HG03460 (cell line): ENCODE measurements at regions not wholly inside any gene's neighbourhood (a gene's known extent, or its start where the extent isn't known, plus 50 kb on each side); places are given as distances from the start of the nearest gene placed in this dataset.
A peak's percentile ranks its signal among the peaks of the same experiment; 100 is the strongest.

Experiments
- ATAC-seq: cut with Tn5 transposase; IDR thresholded peaks from one replicate; pipeline ENCODE4 v1.9.1; 2021; ENCODE audit not compliant: unreplicated experiment

DNA sequence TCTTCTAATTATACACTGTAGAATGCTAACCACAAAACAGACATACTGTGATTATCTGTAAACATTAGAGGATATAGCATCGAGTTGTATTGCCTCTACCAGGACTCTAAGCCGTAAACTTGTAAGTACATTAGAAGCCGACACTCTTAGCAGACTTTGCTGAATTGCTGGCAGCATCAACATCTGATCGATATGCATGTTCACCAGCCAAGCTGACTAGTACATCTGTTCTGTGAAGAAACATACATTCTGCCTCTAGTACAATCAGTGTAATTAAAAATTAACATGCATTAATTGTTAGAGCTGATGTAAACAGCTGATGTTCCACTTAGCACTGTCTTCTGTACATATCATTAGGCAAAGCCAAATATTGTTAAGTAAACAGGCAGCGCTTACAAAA, 502.2 kb downstream of the NR4A2 start:
- ATAC-seq, result no peak

DNA sequence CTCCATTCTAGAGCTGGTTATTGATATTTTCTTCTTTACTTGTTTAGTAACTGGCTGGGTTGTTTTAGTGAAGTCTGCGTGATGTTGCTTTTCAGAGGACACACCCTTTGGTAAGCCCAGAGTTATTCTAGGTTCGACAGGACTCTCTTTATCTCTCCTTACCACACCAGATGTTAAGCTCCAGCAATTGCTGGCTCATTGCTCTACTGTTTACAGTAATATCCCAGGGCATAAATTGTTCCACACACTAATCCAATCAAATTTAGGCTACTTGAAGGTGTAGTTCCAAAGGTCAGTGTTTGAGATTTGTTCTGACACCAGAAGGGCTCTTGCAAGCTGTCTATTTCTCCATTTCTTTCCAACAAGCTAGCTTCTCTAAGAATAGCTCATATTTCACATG, 506.6 kb downstream of the NR4A2 start:
- no peak for ATAC-seq

DNA sequence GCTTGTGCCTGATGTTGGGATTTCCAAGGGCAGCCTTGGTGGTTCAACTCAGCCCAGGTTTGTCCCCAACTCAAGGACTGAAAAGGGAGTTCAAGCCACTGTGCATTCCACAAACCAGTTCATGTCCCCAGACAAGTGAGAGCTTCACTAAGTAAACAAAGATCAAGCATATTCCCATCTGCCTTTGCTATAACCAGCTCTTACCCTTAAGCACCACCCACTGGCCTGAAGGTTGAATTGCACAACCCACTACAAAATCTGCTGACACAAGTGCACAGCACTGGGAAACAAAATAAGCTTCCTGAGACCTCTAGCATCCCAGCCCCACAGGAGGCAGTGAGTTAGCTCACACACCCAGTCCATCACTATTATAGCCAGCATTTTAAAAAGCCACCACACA, 516.7 kb downstream of the NR4A2 start:
- peak; percentile 85 for ATAC-seq

DNA sequence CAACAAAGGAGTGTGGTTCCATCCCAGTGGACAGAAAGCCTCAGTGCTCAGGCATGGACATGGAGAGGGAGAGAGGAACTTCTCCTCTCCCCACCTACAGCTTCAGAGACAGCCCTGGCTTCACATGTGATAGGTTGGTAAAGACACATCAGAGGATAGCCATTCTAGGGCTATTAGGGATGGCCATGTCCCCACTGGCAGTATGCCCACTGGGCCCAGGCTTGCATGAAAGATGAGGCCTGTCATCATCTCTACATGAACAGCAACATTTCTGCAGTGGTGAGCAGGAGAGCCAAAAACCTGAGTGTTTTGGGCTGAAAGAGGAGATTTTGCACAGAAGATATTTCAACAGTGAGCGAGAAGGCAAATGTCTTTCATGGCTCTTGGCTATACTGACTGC, 517.2 kb downstream of the NR4A2 start:
- peak; percentile 7 for ATAC-seq

DNA sequence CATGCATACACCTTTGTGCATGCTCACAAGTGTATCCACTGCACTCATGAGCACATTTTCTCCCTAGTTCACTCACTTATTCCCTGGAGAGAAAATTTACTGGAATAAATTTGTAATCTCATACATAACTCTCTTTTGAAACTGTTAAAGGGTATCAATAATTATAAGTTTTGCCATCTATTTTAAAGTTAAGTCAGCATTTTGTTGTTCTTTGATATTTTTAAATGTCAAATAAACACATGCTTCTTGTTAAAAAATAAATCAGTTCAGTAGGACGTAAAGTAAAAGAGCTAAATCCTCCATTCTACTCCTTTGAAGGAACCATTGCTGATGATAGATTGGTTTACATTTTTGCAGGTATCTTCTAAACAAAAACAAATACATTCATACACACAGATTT, 522.1 kb downstream of the NR4A2 start:
- ATAC-seq, result no peak

DNA sequence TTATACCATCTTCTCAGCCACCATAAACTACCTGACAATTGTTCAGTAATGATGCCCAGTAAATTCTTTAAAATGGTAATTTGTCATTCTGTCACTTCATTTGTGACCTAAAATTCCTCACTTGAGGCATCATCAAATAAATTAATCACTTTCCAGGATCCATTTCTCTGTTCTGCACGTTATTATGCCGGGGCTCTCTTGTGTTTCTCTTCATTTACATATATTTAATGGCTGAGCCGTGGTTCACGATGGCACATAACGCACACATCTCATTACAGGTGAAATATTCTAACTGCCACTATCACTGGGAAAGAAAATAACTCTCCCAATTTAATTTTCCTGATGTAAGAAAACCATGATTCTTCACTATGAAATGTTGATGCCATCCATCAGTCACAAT, 529.6 kb downstream of the NR4A2 start:
- ATAC-seq, result no peak

DNA sequence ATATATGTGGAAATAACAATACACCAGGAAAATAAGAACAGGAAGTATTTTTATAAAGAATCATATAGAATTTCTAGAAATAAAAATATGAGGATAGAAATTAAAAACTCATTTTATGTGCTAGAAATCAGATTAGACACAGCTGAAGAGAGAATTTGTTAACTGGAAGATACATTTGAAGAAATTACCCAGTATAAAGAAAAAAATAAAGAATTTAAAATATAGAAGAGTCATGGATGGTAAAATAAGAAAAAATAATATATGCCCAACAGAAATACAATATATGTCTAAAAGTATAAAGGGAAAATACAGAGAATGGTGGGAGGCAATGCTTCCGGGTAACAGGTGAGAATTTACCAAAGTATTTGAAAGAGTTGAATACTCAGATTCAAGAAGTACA, 539.9 kb downstream of the NR4A2 start:
- ATAC-seq, result no peak

DNA sequence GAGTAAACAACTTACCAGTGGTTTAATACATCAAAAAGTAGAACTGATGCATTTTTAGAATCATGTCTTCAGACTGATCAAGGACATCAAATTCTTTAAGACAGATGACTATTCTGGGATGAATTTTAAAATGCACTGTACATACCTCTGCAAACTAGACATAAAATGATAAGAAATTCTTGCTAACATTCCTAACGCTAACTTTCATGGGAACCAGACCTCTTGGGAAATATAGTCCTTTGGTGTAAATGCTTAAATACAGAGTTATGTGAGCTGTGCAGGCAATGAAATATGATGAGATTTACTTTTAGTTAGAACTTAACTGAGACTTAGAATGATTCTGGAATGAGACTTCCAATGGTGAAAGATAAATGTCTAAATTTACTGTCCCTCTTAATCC, 562.0 kb downstream of the NR4A2 start:
- no peak for ATAC-seq

DNA sequence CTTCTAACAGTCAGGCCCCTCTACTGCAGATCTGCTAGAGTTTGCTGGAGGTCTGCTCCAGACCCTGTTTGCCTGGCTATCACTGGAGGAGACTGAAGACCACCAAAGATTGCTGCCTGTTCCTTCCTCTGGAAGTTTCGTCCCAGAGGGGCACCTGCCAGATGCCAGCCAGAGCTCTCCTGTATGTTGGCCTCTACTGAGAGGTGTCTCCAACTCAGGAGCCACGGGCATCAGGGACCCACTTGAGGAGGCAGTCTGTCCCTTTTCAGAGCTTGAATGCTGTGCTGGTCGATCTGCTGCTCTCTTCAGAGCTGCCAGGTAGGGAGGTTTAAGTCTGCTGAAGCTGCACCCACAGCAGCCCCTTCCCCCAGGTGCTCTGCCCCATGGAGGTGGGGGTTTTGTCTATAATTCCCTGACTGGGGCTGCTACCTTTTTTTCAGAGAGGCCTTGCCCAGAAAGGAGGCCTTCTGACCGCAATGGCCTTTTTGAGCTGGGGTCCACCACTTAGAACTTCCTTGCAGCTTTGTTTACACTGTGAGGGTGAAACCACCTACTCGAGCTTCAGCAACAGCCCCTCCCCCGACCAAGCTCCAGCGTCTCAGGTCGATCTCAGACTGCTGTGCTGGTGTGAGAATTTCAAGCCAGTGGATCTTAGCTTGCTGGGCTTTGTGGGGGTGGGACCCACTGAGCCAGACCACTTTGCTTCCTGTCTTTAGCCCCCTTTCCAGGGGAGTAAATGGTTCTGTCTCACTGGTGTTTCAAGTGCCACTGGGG, 566.0 kb downstream of the NR4A2 start:
- no peak for ATAC-seq

DNA sequence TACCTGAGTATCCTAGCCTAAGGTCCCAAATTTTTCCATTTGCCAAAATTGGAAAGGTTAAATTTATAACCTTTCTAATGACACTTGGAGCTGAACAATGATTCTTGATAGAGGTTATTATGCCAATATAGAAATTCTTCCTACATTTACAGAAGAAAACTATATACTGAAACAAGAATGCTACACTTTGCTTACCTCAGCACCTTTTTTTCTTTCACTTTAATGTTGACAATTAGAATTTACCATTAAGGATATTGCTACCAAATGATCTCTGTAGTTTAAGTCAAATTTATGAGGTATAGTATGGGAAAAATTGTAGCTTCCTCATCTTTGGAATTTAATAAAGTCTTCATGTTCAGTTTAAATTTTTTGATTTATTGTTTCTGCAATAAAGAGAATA, 577.0 kb downstream of the NR4A2 start:
- ATAC-seq, result no peak

DNA sequence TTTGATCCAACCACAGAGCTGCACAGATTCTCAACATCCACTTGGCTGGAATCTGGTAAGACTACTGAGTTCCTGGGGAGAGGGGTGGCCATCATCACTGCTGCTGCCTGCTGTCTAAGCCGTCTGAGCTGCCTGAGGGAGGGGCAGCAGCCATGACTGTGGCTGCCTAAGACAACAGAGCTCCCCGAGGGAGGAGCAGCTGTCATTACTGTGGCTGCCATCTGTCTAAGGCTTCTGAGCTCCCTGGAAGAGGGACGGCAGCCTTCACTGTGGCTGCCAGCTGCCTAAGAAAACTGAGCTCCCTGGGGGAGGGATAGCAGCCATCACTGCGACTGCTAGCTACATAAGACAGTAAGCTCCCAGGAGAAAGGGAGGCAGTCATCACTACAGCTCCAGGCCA, 584.4 kb downstream of the NR4A2 start:
- no peak for ATAC-seq

DNA sequence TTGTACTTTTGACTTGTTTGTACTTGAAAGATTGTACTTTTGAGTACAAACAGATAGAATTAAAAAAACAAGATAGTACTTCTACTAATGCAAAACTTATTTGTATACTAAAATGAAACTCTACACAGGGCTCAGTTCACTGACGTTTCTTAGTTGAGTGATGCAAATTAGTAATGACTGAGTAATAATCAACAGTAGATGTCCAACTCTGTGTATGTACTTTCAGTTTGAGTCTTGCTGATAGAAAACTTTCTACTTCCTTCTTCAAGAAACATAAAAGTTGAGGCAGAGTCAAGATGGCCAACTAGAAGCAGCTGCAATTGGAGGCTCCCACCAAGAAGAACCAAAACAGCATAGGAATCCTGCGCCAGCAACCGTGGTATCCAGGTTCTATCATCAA, 585.0 kb downstream of the NR4A2 start:
- ATAC-seq, result peak; percentile 77

DNA sequence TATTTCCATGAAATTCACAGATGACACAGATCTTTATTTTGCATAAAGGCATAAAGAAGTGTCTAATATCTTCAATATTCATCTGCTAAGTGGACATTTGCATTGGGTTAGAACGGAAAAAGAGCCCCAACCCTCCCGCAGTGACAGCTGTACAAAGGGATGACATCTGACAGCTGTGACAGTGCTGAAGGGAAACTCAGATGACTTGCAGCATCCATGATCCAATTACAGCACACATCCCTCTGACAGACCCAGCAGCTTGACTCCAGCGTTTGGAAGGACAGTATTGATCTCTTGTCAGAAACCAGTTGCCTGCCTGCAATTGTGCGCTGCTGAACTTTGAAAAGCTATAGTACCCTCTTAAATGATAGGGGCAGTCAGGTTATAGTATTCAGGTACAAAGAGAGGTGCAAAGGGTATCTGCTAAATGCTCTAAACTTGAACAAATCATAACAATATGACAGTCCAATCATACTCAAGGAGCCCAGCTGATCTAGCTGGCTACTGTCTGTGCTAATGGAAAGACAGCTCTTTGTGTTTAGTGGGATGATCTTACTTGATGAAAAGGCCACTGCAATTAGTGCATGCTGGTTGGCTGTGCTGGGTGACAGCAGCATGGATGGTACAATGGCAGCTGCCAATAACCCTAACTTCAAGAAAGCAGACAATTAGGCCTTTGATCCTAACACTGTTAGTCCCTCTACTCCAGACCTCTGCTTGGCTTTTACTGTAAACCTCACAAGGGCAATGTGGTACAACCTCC, 599.2 kb downstream of the NR4A2 start:
- ATAC-seq, result no peak

DNA sequence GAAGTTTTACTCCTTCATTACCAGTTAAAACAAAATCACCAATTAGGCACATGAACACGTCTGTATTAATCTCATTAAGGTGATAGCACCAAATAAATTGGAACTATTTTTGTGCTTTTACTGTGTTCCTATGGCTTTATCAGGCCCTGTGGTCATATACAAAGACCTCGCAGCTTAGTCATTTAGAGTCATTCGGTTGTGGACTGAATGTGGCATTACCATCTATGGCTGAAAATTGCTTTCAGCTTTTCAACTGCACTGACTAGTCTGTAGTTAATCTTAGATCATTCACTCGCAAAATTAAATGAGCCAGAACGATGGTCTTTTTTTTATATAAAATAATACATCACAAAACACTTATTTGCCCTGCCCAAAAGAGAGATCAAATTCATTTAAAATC, 601.7 kb downstream of the NR4A2 start:
- ATAC-seq, result no peak

DNA sequence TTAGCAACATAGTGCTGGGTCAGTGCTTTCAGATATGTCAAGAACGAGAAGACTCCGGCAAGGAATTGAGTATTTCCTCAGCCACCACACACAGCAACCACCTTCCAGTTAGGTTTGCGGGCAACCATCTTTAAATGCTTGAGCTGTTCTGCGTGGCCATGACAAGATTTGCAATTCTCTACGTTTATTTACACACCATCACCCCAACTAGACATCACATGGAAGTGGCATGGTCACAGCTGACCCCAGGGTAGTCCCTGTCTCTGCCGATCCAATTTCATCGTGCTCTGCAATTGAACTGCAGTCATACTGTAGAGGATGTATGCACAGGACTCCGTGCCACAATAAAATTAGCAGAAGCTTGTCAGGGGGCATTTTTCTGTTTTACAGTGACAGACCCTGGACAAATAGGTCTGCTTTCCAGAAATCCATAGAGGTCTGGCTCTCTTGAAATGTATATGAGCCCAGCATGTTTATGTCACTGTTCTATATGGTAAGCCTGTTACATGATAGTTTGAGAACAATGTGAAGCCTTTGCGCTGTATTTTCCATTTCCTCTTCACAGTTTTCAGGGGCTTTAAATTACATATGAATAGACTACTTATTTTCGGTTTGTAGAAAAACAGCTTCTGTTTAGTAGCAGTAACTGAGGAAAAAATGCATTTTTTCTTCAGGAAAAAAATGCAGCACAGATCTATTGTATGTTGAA, 605.2 kb downstream of the NR4A2 start:
- ATAC-seq, result no peak

DNA sequence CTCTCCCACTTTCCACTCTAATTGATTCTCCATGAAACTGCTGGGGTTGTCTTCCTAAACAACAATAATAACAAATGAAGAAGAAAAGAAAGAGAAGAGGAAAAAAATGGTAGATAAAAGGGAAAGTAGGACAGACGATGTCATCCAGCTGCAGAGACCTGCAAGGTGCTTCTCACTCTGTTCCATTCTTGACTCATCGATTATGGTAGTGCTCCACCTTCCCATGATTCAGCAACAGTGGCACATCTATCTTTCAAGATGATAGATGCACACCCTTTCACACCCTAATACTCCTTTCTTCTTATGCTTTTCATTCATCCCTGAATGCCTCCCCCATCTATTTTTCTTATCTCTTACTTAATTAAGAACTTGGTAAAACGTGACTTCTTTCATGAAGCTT, 610.2 kb downstream of the NR4A2 start:
- ATAC-seq, result no peak

DNA sequence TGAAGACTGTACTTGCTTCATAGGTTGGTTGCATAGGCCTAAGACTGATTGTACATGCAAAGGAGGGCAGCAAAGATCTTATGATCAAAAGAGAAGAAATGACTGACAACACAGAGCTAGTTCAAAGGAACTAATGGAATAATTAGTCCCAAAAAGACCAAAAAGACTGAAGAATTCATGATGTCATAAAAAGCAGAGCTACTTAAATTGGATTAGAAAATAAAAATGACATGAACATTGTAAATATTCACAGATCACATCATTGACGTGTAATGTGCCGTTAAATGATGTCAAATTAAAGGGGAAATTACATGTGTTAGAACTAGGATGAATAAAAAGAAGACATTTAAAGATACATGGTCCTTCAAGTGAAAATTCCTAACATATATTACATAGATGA, 616.8 kb downstream of the NR4A2 start:
- ATAC-seq, result no peak

DNA sequence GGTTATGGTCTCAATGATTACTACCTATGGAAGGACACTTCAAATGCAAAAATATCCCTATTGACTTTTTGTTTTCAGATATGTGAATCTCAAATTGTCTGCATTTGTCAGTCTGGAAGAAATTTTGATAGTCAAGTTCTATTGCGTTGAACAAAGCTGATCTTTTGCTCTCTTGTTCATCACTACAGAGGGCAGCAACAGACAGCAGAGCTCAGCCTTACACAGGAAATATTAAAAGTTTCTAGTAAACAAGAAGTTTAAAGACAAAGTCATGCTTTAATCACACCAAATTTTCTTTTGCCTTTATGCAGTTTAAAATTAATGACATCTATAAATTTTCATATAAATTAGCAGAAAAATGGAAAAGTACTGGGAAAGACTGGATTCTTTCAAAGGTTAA, 617.5 kb downstream of the NR4A2 start:
- no peak for ATAC-seq

DNA sequence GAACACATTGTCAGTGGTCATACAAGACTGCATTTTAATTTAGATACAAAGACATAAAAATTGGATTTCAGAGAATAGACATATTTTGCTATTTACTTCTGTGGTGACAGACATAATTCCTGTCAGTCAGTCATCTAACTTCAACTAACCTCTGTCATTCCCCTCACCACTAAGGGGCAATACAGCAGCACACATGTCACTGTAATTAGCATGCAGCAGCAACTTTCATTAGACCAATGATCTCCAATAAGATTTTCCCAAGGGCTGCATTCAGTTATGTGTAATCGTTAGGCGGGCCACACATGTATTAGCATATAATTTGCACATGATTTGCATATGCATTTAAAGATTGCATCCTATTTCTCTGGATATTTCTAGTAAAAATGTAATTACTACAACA, 624.5 kb downstream of the NR4A2 start:
- no peak for ATAC-seq

DNA sequence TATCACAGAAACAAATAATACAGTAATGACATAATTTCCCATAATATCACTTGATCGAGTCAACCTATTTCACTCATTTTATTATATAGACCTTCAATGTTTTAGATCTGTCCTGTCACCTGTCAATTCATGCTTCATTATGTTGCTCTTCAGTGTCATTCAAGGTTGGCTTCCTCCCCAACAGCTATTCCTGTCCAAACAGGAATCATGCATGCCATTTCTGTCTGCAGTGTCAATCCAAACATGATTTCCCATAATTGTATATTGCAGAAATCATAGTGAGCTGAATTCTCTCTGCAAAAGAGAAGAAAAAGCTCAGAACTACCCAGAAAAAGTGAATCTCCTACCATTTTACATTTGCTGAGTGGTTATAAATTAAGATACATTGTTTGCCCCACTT, 628.6 kb downstream of the NR4A2 start:
- no peak for ATAC-seq

DNA sequence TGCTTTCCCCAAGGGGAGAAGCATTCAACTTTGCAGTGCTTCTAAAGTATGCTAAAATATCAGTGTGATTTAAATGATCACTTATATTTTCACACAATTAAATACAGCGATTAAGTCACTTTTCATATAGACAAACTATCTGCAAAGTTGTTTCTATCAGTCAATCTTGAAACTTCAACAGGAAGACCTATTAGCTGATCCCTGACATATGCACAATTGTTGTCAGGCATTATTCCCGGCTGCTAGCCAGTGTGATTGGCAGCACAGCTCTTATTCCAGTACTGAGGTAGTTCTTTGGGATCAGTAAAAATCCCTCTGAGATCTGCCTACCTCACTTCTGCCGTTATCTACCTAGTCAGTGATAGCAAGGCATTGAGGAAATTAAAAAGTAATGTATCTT, 629.5 kb downstream of the NR4A2 start:
- ATAC-seq, result no peak

DNA sequence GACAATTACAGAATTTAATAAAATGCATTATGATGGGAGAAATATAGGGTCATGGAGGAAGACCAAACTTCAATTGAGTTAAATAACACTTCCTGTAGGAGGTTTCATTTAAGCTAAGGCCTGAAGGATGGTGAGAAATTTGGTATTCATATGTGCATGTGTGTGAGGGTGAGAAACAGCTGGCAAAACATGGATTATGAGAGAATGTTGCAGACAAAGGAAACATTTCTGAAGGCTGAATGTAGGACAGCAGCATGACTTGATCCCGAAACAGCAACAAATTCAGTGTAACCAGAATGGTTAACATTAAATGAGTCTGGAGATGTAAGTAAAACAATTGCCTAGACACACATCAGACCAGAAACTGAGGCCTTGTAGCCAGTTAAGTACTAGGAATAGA, 630.8 kb downstream of the NR4A2 start:
- no peak for ATAC-seq
